Stimulated activated CD4-positive, alpha-beta T cell treated with anti-CD3 and anti-CD28 coated beads, Interleukin-1b, Interleukin-23, amount 100 ng/mL, for 24 hours (primary cell): ENCODE measurements at regions not wholly inside any gene's neighbourhood (a gene's known extent, or its start where the extent isn't known, plus 50 kb on each side); places are given as distances from the start of the nearest gene placed in this dataset.

Experiments used
- DNase-seq, 4 experiments: peaks; one replicate each; pipeline ENCODE4 v3.0.0-alpha.2; 2020; ENCODE audit warnings: low read depth in 4 of 4, low spot score in 1 of 4

- no peak for DNase-seq
Measured at GRCh38 chr16:85971902-85972638, 73.1 kb downstream of the IRF8 start.

- DNase-seq: no peak
Measured at GRCh38 chr16:85974428-85975375, 75.7 kb downstream of the IRF8 start.

GRCh38 chr16:85975451-85975981, 76.6 kb downstream of the IRF8 start:
- DNase-seq: no peak

GRCh38 chr16:85978291-85978775, 79.4 kb downstream of the IRF8 start:
- no peak for DNase-seq

GRCh38 chr16:85978976-85979375, 80.0 kb downstream of the IRF8 start:
- DNase-seq: no peak

GRCh38 chr16:85979605-85980004, 80.6 kb downstream of the IRF8 start:
- DNase-seq: no peak

GRCh38 chr16:85980686-85981085, 81.7 kb downstream of the IRF8 start:
- DNase-seq: no peak

GRCh38 chr16:85981826-85982562, 83.0 kb downstream of the IRF8 start:
- DNase-seq: no peak

- DNase-seq: no peak
Measured at GRCh38 chr16:85982563-85982939, 83.6 kb downstream of the IRF8 start.

- DNase-seq: no peak
Measured at GRCh38 chr16:85983064-85983463, 84.1 kb downstream of the IRF8 start.

GRCh38 chr16:85983606-85984230, 84.8 kb downstream of the IRF8 start:
- no peak for DNase-seq

- no peak for DNase-seq
Measured at GRCh38 chr16:85984231-85984880, 85.4 kb downstream of the IRF8 start.

- no peak for DNase-seq
Measured at GRCh38 chr16:85984947-85985451, 86.0 kb downstream of the IRF8 start.

GRCh38 chr16:85986931-85987749, 88.2 kb downstream of the IRF8 start:
- DNase-seq: peak in 1 of 4 experiments; percentile 28

GRCh38 chr16:85987750-85988078, 88.8 kb downstream of the IRF8 start:
- DNase-seq: no peak

GRCh38 chr16:85988306-85988705, 89.3 kb downstream of the IRF8 start:
- no peak for DNase-seq

- peak in 1 of 4 experiments; percentile 29 for DNase-seq
Measured at GRCh38 chr16:85988723-85989313, 89.9 kb downstream of the IRF8 start.

GRCh38 chr16:85989376-85989775, 90.4 kb downstream of the IRF8 start:
- DNase-seq: no peak
